Fibroblast of pulmonary artery (primary cell): ENCODE measurements at regions not wholly inside any gene's neighbourhood (a gene's known extent, or its start where the extent isn't known, plus 50 kb on each side); places are given as distances from the start of the nearest gene placed in this dataset.
"Not testable (repeated sequence)": the region's sequence is repeated elsewhere in the genome, so short reads cannot be mapped to it uniquely, and the experiment has no call there.

Source experiments
- DNase-seq: peaks from one replicate; pipeline ENCODE4 v3.0.0-alpha.2; 2010; ENCODE audit warnings: low read depth
- H3K4me3 ChIP-seq: replicated peaks from 2 replicates; pipeline ENCODE4 v1.5.1; 2011; ENCODE audit warnings: low read depth, mild to moderate bottlenecking, control low read depth, low read length, moderate library complexity
- CTCF ChIP-seq: IDR thresholded peaks from 2 replicates; pipeline ENCODE4 v1.5.1; 2011; ENCODE audit warnings: mild to moderate bottlenecking, control low read depth, low read length, inconsistent platforms; ENCODE audit errors: missing control alignments

- DNase-seq, result no peak
- no peak for TF ChIP-seq CTCF
- no peak overlapping the region for H3K4me3 ChIP-seq
Observed at GRCh38 chr1:60918867-60919266, 163.5 kb upstream of the NFIA start.

- no peak overlapping the region for H3K4me3 ChIP-seq
- TF ChIP-seq CTCF, result no peak
- DNase-seq, result no peak
Observed at GRCh38 chr1:60916906-60917305, 165.5 kb upstream of the NFIA start.

GRCh38 chr1:60916199-60916598, 166.2 kb upstream of the NFIA start:
- no peak for DNase-seq
- no peak for TF ChIP-seq CTCF
- no peak overlapping the region for H3K4me3 ChIP-seq

GRCh38 chr1:60915441-60915840, 166.9 kb upstream of the NFIA start:
- no peak overlapping the region for H3K4me3 ChIP-seq
- no peak for DNase-seq
- no peak for TF ChIP-seq CTCF

- DNase-seq, result no peak
- TF ChIP-seq CTCF, result no peak
- no peak overlapping the region for H3K4me3 ChIP-seq
Observed at GRCh38 chr1:60914982-60915381, 167.4 kb upstream of the NFIA start.

- peak; percentile 30 for DNase-seq
- not testable (repeated sequence) for H3K4me3 ChIP-seq
Observed at GRCh38 chr1:60913708-60914107, 168.7 kb upstream of the NFIA start.

GRCh38 chr1:60913039-60913438, 169.3 kb upstream of the NFIA start:
- TF ChIP-seq CTCF, result no peak
- H3K4me3 ChIP-seq, result no peak overlapping the region
- DNase-seq, result no peak
